Fibroblast of lung (primary cell): ENCODE measurements at regions not wholly inside any gene's neighbourhood (a gene's known extent, or its start where the extent isn't known, plus 50 kb on each side); places are given as distances from the start of the nearest gene placed in this dataset.

Experiments
- DNase-seq, 2 donors: peaks; one replicate each; pipeline versions ENCODE4 v3.0.0 to v3.0.0-alpha.2; 2010; ENCODE audit warnings: low read depth in 2 of 2
- H2AFZ ChIP-seq: 2 replicates; pipeline ENCODE4 v1.5.1; 2012; ENCODE audit warnings: low read length, control low read depth, inconsistent platforms
- H3K27ac ChIP-seq: 2 replicates; pipeline ENCODE4 v1.5.1; 2011; ENCODE audit warnings: low read length, control low read depth; ENCODE audit not compliant: insufficient read depth
- H3K27me3 ChIP-seq: 2 replicates; pipeline ENCODE4 v1.5.1; 2011; ENCODE audit warnings: mild to moderate bottlenecking, low read length; ENCODE audit not compliant: control insufficient read depth, insufficient read depth
- H3K36me3 ChIP-seq: 2 replicates; pipeline ENCODE4 v1.5.1; 2011; ENCODE audit warnings: low read length; ENCODE audit not compliant: control insufficient read depth, insufficient read depth
- H3K4me1 ChIP-seq: 2 replicates; pipeline ENCODE4 v1.5.1; 2011; ENCODE audit warnings: low read length; ENCODE audit not compliant: control insufficient read depth, insufficient read depth; ENCODE audit errors: extremely low read depth
- H3K4me2 ChIP-seq: 2 replicates; pipeline ENCODE4 v1.5.1; 2011; ENCODE audit warnings: low read length, control low read depth; ENCODE audit not compliant: insufficient read depth; ENCODE audit errors: extremely low read depth
- H3K4me3 ChIP-seq, 4 experiments: fragments of 200-600 bp in 1 of 4; sonication (generic) in 1 of 4; replicated peaks in 1 of 4; 2 replicates each; pipeline ENCODE4 v1.5.1; 2011 to 2016; ENCODE audit warnings: low read length in 4 of 4, low read depth in 3 of 4, mild to moderate bottlenecking in 3 of 4, control low read depth in 2 of 4, inconsistent platforms in 1 of 4, mixed read lengths in 1 of 4; ENCODE audit not compliant: insufficient read depth in 1 of 4; ENCODE audit errors: control extremely low read depth in 1 of 4
- H3K79me2 ChIP-seq: 2 replicates; pipeline ENCODE4 v1.5.1; 2012; ENCODE audit warnings: mild to moderate bottlenecking, low read length, inconsistent platforms; ENCODE audit not compliant: control insufficient read depth, insufficient read depth
- H3K9ac ChIP-seq: 2 replicates; pipeline ENCODE4 v1.5.1; 2011; ENCODE audit warnings: mild to moderate bottlenecking, low read length, control low read depth; ENCODE audit not compliant: insufficient read depth
- H3K9me3 ChIP-seq: 2 replicates; pipeline ENCODE4 v1.5.1; 2012; ENCODE audit warnings: low read depth, low read length; ENCODE audit not compliant: control insufficient read depth, insufficient read depth
- H4K20me1 ChIP-seq: 2 replicates; pipeline ENCODE4 v1.5.1; 2011; ENCODE audit warnings: low read length; ENCODE audit not compliant: control insufficient read depth, insufficient read depth; ENCODE audit errors: extremely low read depth
- EZH2 ChIP-seq: IDR thresholded peaks from 2 replicates; pipeline ENCODE4 v1.5.1; 2012; ENCODE audit warnings: low read length, control low read depth, mild to moderate bottlenecking; ENCODE audit errors: missing control alignments
- TF ChIP-seq, protein P1 (sequence below), 2 donors: IDR thresholded peaks in 1 of 2; conservative IDR thresholded peaks in 1 of 2; 1 replicate in 1 of 2; 2 replicates in 1 of 2; pipeline ENCODE4 v1.5.1; 2011 to 2012; ENCODE audit warnings: low read length in 2 of 2, control low read depth in 1 of 2, inconsistent platforms in 1 of 2, low read depth in 1 of 2, mild to moderate bottlenecking in 1 of 2

DNA sequence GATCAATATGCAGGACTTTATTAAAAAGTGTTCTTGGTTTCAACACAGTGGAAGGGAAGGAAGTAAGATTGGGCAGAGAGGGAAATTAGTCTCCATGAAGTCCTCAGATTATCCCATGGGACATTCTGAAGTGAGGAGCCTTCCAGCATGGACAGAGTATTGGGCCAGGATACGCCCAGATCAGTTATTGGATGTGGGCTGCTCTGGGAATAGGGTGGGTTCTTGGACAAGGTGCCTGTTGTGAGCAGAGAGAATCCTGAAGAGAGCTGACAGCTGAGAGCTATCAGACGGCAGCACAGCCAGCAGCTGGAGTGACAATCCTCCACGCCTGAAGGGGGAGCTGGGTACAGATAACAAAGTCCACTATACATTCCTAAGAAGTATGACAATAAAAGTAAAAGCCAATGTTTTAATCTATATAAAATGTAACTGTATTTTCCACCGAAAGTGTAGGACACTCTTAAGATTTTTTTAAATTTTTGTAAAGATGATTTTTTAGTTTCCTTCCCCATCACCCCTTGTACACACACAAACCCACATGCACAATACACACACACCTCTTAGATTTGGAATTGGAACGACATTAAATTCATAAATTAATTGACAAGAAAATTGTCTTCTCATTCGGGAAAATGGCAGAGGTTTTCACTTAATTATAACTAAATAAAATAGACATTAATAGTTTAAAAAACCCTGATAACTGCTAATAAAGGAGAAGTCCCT, 107.8 kb downstream of the FBXO5 start:
- no peaks in the 10 kb centered on the region for H3K4me1 ChIP-seq
- DNase-seq, result no peak
- no peaks in the 10 kb centered on the region for H3K9me3 ChIP-seq
- no peaks in the 10 kb centered on the region for H3K27me3 ChIP-seq
- no peak overlapping the region for H3K9ac ChIP-seq
- no peak for TF ChIP-seq EZH2
- TF ChIP-seq, protein P1, sequence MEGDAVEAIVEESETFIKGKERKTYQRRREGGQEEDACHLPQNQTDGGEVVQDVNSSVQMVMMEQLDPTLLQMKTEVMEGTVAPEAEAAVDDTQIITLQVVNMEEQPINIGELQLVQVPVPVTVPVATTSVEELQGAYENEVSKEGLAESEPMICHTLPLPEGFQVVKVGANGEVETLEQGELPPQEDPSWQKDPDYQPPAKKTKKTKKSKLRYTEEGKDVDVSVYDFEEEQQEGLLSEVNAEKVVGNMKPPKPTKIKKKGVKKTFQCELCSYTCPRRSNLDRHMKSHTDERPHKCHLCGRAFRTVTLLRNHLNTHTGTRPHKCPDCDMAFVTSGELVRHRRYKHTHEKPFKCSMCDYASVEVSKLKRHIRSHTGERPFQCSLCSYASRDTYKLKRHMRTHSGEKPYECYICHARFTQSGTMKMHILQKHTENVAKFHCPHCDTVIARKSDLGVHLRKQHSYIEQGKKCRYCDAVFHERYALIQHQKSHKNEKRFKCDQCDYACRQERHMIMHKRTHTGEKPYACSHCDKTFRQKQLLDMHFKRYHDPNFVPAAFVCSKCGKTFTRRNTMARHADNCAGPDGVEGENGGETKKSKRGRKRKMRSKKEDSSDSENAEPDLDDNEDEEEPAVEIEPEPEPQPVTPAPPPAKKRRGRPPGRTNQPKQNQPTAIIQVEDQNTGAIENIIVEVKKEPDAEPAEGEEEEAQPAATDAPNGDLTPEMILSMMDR (conservative IDR thresholded peaks at IDR 0.05 in 1 of 2, IDR thresholded peaks at IDR 0.05 in 1 of 2; ENCODE audit: low read depth in 1 of 2, low read length in 2 of 2), result no peak
- H3K4me3 ChIP-seq, result no peak overlapping the region
- H3K27ac ChIP-seq, result no peak overlapping the region
- no peaks in the 10 kb centered on the region for H3K36me3 ChIP-seq
- H3K79me2 ChIP-seq, result no peaks in the 10 kb centered on the region
- H4K20me1 ChIP-seq, result no peaks in the 10 kb centered on the region
- H2AFZ ChIP-seq, result no peak overlapping the region
- no peak overlapping the region for H3K4me2 ChIP-seq

DNA sequence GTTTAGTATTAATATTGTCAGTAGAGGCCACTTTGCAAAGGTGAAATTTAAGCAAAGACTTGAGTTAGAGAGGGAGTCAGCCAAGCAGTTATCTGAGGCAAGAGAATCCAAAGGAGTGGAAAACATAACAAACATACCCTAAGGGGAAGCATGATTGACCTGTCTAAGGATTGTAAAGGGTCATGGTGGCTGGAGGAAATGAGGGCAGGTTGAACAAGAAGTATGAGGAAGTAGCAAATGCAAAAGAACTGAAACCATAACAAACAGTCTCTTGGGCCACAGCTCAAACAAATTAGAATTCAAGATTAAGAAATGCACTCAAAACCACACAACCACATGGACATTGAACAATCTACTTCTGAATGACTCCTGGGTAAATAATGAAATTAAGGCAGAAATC, 103.2 kb downstream of the FBXO5 start:
- Histone ChIP-seq H3K36me3 (no peaks in the 10 kb centered on the region), H3K4me2 (no peak overlapping the region), H3K4me1 (no peaks in the 10 kb centered on the region), H3K4me3 (no peak overlapping the region), H3K27me3 (no peaks in the 10 kb centered on the region), H3K27ac (no peak overlapping the region), H3K9ac (no peak overlapping the region), H3K9me3 (no peaks in the 10 kb centered on the region), H4K20me1 (no peaks in the 10 kb centered on the region), H3K79me2 (no peaks in the 10 kb centered on the region), H2AFZ (no peak overlapping the region)
- TF ChIP-seq EZH2, result no peak
- TF ChIP-seq, protein P1 (conservative IDR thresholded peaks at IDR 0.05 in 1 of 2, IDR thresholded peaks at IDR 0.05 in 1 of 2; ENCODE audit: low read depth in 1 of 2, low read length in 2 of 2), result no peak
- no peak for DNase-seq

DNA sequence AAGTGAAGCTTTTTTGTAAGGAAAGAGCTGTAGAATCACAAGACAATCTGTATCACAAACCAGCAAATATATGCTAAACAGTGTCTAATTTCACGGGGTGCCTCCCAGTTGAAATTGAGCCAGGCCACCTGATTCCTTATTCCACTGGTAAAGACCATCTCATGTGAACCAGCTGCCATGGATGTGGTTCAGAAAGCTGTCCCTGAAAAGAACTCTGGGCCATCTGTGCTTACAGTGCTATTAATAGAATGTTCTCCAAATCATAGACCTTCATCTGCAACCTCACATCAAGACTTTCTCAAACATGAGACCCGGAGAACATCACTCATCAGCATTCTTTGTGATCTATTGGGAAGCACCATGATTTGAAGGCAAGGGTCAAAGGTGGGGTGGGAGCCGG, 89.7 kb downstream of the FBXO5 start:
- Histone ChIP-seq H3K9ac (no peak overlapping the region), H4K20me1 (no peaks in the 10 kb centered on the region), H3K27me3 (no peaks in the 10 kb centered on the region), H2AFZ (no peak overlapping the region), H3K79me2 (no peaks in the 10 kb centered on the region), H3K4me3 (no peak overlapping the region), H3K9me3 (no peaks in the 10 kb centered on the region), H3K4me2 (no peak overlapping the region), H3K36me3 (no peaks in the 10 kb centered on the region), H3K4me1 (no peaks in the 10 kb centered on the region), H3K27ac (no peak overlapping the region)
- DNase-seq, result no peak
- TF ChIP-seq, protein P1 (conservative IDR thresholded peaks at IDR 0.05 in 1 of 2, IDR thresholded peaks at IDR 0.05 in 1 of 2; ENCODE audit: low read depth in 1 of 2, low read length in 2 of 2), result no peak
- TF ChIP-seq EZH2, result no peak
